ENCODE measurements at regions not wholly inside any gene's neighbourhood (a gene's known extent, or its start where the extent isn't known, plus 50 kb on each side); places are given as distances from the start of the nearest gene placed in this dataset.
"Not testable (repeated sequence)": the region's sequence is repeated elsewhere in the genome, so short reads cannot be mapped to it uniquely, and the experiment has no call there.

DNA sequence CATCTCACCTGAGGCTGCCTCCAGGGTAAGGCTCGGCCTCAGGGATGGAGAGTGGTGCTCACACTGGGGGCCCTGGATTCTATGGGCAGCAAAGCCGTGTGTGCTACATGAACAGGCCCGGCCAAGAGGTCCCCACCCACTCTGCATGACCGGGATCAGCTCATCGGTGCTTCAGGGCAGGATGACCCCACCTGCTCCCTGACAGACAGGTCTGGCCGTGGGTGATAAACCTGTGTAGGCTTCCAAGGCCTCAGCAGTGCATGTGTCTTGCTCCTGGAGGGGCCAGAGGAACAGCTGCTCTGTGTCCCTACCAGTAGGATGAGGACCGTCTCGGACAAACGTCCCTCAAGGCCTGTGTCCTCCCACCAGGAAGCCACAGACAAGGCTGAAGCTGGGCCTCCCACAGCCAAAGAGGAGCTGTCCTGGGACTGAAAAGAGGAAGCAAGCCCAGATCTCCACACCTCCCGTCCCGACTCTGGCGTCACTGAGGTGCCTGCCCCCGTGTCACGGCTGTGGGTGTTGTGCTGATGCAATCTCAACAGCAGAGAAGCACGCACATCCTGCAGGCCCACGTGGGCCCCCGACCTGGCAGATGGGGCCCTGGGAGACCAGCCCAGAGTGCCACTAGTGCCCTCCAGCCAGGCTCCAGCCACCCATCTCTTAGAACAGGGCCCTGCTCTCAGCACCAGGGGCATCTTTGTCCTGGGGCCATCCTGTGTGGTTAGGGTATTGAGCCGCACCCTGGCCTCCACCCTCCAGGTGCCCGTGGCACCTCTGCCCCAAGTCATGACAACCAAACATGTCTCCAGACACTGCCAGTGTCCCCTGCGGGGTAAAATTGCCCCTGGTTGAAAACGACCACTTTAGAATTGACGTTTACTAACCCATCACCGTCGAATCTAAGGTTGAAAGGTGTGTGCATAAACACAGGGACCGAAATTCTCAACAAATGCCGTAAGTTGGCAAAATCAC lies 5455.9 kb upstream of the TPTE start:
- DNase-seq (ENCODE audit: low read depth in 2 of 2), result peak; percentile 33 to 47

- DNase-seq (ENCODE audit: low read depth in 2 of 2), result not testable (repeated sequence)
Measured at GRCh38 chr21:5066682-5067251, 5454.6 kb upstream of the TPTE start.

DNA sequence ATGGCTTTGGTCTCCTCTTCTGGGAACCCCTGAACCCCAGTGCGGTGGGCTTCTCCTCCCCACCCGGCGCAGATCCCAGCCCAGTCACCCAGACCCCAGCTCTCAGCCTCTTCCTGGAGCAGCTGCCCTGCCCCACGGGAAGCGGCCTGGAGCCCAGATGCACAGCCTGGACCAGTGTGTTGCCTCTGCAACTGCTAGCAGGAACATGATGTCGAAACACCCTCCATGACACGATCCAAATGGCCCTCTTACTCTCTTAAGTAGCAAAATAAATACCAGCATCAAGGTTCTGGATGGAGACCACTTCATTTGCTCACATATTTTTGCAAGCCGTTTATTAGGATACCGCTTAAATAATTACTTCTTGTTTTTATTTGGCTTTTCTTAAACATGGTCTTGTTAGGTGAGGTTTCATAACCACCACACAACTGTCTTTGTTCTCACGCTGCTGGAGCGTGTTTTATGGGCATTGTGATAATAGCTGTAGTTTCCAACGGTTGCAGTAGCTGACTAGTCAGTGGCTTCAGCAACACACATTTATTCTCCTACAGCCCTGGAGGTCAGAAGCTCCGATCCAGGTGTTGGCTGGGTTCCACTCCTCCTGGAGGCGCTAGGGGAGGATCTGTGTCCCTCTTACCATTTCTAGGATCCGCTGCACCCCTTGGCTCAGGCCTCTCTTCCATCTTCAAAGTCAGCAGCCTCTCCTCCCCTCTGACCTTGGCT lies 5453.9 kb upstream of the TPTE start:
- not testable (repeated sequence) for DNase-seq (ENCODE audit: low read depth in 2 of 2)

DNA sequence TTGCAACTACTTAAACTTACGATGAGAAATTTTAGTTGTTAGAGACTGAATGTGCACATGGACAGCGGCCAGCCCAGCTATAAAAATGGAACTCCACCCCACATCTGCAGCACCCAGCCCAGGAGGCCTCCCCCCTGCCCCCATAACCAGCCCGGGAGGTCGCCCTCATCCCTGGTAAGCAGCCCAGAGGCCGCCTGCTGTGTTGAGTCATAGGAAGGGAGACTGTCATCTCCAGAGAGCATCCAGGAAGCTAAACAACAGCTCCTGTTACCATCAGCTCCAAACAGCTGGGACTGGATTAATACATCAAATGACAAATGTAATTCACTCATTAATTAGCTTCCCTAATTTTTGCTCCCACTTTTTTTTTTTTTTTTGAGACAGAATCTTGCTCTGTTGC lies 5452.7 kb upstream of the TPTE start:
- not testable (repeated sequence) for DNase-seq (ENCODE audit: low read depth in 2 of 2)

GRCh38 chr21:5071180-5071579 lies 5450.2 kb upstream of the TPTE start:
- not testable (repeated sequence) for DNase-seq (ENCODE audit: low read depth in 2 of 2)

DNA sequence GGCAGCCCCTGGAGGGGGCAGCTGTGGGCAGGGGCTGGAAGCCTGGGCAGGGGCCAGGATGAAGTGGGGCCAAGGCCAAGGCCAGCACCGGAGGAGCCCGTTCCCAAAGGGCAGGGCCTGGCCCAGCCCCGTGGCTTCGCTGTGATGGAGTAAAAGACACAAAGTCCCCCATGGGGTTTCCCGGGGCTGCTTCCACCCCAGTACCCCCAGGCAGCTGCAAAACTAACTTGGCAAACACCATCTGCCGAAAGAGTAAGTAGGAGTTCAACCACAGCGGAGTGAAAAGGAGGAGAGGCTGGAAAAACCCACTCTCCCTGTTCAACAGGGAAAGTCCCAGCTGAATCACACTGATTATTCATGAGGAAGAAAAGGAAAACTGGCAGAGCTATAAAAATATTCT lies 5444.5 kb upstream of the TPTE start:
- DNase-seq (ENCODE audit: low read depth in 2 of 2), result not testable (repeated sequence)

DNA sequence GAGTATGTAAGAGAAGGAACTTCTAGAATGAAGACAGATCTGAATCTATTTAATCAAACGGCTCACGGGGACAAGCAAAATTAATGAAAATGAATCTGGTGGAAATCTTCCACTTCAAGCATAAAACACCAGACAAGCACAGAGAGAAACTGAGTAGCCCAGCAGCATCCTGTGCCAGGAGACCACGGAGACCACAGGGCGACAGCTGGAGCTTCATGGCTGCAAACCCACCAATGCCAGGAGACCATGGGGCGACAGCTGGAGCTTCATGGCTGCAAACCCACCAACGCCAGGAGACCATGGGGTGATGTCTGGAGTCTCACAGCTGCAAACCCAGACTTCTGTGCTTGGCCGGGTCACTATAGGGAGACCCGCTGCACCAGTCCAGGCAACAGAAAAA lies 5442.0 kb upstream of the TPTE start:
- DNase-seq (ENCODE audit: low read depth in 2 of 2), result not testable (repeated sequence)

DNA sequence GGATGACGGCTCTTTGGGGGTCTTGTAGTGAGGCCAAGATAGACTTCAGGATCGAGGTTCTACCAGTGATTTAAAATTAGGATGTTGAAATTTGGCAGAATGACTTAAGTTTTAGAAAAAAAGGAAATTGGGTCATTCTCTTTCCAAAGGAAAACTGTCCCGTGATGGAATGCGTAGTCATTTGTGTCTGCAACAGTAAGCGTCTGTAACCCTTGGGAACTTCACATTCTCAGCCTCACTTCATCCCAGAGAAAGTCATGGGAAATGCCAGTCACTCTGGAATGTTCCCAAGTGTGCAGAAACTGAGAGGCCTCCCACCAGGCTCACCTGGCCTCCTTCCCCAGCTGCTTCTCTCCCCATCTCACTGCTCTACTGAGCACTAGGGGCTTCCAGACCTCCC lies 5441.4 kb upstream of the TPTE start:
- DNase-seq (ENCODE audit: low read depth in 2 of 2), result not testable (repeated sequence)

DNA sequence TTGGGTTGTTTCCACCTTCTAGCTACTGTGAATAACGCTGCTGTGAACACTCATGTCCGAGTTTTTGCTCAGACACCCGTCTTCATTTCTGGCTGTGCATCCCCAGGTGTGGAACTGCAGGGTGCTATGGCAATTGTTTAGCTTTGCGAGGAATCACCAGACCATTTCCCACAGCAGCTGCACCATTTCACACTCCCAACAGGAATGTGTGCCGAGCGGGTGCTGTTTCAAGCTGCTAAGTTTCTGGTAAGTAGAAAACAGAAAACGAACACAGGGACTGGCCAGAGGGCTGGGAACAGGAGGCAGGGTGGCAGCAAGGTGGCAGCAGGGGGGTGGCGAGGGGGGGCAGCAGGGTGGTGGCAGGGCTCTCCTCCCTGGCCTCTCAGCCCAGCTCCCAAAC lies 5437.1 kb upstream of the TPTE start:
- not testable (repeated sequence) for DNase-seq (ENCODE audit: low read depth in 2 of 2)

- not testable (repeated sequence) for DNase-seq (ENCODE audit: low read depth in 2 of 2)
Measured at GRCh38 chr21:5085456-5085855, 5435.9 kb upstream of the TPTE start.

DNA sequence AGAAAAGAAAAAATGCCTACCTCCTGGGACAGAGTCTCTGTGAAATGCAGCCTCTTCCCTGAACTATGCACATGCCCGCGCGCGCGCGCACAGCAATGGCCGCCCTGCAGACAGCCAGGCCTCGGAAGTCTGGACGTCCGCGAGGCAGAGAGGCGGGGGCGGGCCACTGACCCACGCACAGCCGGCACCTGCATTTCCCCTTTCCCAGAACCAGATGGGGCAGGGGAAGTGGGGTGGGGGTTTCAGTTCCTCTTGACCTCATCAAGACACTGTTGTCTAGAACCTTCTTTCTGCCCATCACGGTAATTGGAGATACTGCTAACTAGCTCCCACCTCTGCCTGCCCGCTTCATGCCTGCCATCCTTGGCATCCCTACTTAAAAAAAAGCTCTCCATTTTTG lies 5435.0 kb upstream of the TPTE start:
- not testable (repeated sequence) for DNase-seq (ENCODE audit: low read depth in 2 of 2)

GRCh38 chr21:5088820-5089219 lies 5432.6 kb upstream of the TPTE start:
- not testable (repeated sequence) for DNase-seq (ENCODE audit: low read depth in 2 of 2)

GRCh38 chr21:5089399-5090089 lies 5431.8 kb upstream of the TPTE start:
- not testable (repeated sequence) for DNase-seq (ENCODE audit: low read depth in 2 of 2)

- DNase-seq (ENCODE audit: low read depth in 2 of 2), result not testable (repeated sequence)
Measured at GRCh38 chr21:5090132-5091079, 5431.0 kb upstream of the TPTE start.

DNA sequence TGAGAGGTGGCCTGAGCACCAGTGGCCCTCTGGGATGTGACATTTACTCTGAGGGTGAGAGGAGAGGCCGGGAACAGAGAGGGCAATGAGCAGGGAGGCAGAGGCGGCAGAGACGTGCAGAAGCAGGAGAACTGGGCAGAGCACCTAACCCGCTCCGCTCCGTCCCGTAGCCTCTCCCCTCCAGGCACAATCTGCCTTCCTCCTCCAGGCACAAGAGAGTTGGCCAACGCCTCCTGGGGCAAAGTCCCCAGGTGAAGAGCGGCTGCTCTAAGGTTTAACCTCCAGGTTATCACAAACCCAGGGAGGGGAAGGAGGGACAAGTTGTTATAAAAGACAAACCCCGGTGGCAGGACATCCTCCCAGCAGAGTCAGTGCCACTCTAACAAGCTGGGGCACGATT lies 5430.1 kb upstream of the TPTE start:
- not testable (repeated sequence) for DNase-seq (ENCODE audit: low read depth in 2 of 2)

DNA sequence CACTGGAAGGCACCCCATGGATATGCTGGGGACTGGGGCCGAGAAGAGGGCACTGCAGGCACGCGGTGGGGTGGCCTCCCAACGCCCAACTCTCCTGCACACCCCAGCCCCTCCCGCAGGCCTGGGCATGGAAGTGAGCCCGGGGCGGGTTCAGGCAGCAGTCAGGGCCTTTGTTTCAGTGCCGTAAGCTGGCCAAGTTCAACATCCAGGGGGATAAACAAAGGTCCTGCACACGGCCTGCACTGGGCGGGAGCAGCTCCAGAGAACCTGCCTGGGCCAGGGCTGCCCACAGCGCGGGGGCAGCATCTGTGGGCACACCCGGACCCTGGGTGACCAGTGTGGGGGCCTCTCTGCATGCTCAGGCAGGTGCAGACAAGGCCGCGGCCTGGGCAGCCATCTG lies 5425.8 kb upstream of the TPTE start:
- not testable (repeated sequence) for DNase-seq (ENCODE audit: low read depth in 2 of 2)

DNA sequence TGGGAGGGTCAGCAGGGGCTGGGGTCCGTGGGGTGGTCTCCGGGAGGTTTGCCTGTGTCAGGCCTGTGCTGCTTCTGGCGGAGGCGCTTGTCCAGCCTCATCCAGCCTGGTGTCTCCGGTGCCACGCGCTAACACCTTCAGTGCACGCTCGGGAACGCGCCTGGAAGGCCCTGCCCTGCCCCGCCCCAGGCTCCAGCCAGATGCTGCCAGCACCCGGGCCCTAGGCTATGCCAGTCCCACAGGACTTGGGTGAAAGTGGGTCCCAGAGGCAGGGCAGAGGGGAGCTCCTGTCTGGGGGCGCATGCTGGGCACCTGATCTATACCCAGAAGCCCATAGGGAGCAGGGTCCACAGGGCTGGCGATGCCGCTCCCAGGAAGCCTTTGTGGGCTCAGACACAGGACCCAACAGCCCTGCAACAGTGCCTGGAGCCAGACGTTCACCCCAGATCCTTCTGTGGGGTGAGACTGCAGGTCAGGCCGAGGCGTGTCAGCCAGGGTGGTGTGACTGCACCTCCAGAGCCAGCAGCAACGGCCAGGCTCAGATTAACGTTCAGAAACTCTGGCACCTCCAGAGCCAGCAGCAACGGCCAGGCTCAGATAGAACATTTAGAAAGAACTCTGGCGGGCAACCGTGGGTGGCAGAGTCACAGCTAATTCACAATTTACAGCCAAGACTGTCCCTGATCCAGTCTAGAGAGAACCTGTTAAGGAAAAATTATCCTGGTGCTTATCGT lies 5423.2 kb upstream of the TPTE start:
- DNase-seq (ENCODE audit: low read depth in 2 of 2), result not testable (repeated sequence)

DNA sequence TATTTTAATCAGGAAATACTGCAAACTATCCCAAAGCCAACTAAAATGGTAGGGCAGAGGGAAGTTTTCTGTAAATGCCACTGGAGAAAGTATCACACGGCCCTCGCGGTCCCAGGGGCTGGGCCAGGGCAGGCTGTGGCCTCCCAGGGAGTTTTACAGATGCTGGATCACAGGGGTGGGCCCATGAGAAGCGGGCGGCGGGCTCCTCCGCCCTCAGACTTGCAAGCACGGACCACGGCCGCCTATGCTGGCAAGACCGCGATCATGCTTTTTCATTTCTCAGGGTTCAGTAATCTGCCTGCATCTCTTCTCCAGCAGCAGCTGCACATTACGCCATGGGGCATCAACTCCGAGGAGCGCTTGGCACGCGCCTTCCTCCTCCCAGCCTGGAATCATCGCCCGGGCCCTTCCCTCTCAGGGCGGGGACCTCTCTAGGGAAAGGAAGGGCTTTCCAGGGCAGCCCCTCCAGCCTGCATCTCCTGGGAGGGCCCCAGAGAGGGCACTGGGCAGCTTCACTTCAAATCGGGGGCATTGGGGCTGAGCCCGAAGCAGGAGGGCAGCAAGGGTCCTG lies 5420.7 kb upstream of the TPTE start:
- not testable (repeated sequence) for DNase-seq (ENCODE audit: low read depth in 2 of 2)

DNA sequence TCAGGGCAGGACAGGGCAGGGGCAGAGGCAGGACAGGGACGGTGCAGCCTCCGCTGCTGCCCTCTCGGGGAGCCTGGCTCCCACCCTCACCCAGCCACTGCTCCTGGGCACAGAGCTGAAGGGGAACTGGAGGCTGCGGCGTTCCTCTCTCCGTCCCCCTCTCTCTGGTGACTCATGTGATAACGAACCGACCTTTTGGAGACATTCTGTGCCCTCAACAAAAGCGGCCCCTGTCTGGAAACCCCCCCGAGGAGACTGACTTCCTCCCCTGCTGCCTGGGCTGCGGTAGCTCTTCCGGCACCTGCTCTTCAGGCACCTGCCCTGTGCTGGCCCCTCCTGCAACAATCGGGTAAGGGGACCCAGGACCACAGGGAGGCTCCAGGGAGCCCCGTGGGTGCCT lies 5419.6 kb upstream of the TPTE start:
- peak; percentile 47 to 64 for DNase-seq (ENCODE audit: low read depth in 2 of 2)

All from activated CD4-positive, alpha-beta T cell treated with anti-CD3 and anti-CD28 coated beads for 24 hours (primary cell).